ENCODE measurements at regions not wholly inside any gene's neighbourhood (a gene's known extent, or its start where the extent isn't known, plus 50 kb on each side); places are given as distances from the start of the nearest gene placed in this dataset.

DNA sequence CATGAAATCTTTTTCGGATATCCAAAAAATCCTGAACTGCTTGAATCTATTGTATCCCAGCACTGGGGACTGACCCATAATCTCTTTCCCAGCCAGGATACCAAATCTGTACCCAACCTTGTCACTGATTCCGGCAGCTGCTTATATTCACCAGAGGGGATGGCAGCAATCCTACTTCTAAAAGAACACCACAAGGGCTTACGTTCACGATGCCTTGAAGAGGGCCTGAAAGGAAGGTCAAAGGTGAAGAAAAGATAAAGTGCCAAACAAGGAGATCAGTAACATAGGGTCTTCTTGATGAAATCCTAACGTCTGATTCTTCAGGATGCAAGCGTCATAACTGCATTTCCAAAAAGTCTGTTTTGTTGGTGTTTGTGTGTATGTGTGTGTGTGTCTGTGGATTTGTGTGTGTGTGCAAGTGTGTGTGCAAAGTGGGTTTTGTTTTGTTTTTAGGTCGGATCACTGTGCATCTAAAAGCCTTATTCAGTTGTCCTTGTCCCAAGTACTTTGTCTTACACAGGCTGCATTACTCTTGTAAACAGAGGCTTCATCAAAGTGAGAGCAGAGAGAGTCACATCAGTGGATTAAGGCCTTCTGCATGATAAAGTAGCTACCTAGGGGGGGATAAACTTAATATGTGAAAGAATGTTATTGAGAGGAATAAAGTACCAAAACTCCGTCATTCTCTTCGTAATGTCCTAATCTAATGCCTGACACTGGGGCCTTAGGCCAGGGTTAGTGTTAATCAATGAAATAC lies 179.3 kb downstream of the BARHL2 start:
- TF ChIP-seq, protein P1, sequence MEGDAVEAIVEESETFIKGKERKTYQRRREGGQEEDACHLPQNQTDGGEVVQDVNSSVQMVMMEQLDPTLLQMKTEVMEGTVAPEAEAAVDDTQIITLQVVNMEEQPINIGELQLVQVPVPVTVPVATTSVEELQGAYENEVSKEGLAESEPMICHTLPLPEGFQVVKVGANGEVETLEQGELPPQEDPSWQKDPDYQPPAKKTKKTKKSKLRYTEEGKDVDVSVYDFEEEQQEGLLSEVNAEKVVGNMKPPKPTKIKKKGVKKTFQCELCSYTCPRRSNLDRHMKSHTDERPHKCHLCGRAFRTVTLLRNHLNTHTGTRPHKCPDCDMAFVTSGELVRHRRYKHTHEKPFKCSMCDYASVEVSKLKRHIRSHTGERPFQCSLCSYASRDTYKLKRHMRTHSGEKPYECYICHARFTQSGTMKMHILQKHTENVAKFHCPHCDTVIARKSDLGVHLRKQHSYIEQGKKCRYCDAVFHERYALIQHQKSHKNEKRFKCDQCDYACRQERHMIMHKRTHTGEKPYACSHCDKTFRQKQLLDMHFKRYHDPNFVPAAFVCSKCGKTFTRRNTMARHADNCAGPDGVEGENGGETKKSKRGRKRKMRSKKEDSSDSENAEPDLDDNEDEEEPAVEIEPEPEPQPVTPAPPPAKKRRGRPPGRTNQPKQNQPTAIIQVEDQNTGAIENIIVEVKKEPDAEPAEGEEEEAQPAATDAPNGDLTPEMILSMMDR (conservative IDR thresholded peaks at IDR 0.05): no peak
- peak overlapping the region in 1 of 3 experiments; percentile 57; a peak in 2 of 7 replicates for H3K27ac Mint-ChIP-seq
- Histone ChIP-seq H2BK15ac (ENCODE audit: low read depth, low read length) (no peak overlapping the region), H2AFZ (ENCODE audit: low read length) (no peak overlapping the region), H4K5ac (ENCODE audit: insufficient read length, low read depth, low read length) (no peak overlapping the region), H2BK120ac (ENCODE audit: low read depth, low read length, poor library complexity, severe bottlenecking) (no peak overlapping the region), H2BK5ac (ENCODE audit: insufficient read length, low read length) (no peak overlapping the region), H3K9me3 (ENCODE audit: control insufficient read depth, low read depth, low read length) (no peaks in the 10 kb centered on the region), H3K9ac (ENCODE audit: extremely low read depth, insufficient read length, low read length) (no peak overlapping the region), H3K4ac (ENCODE audit: low read depth, low read length) (no peak overlapping the region), H3K56ac (ENCODE audit: insufficient read length, low read depth, low read length) (no peak overlapping the region), H2AK5ac (ENCODE audit: insufficient read length, low read length) (no peak overlapping the region), H4K8ac (replicated peaks; ENCODE audit: insufficient read length, low read depth, low read length) (no peak overlapping the region), H3K23me2 (ENCODE audit: insufficient read length, low read depth, low read length, poor library complexity, severe bottlenecking) (no peaks in the 10 kb centered on the region), H3T11ph (ENCODE audit: low read length) (no peak overlapping the region), H3K79me2 (ENCODE audit: insufficient read depth, low read length) (no peaks in the 10 kb centered on the region), H3K27ac (ENCODE audit: insufficient read length, low read depth, low read length) (no peak overlapping the region), H3K23ac (ENCODE audit: insufficient read length, low read depth, low read length) (no peak overlapping the region), H4K20me1 (ENCODE audit: control insufficient read depth, insufficient read depth, insufficient read length) (no peaks in the 10 kb centered on the region), H3K27me3 (ENCODE audit: insufficient read depth, low read length) (no peaks in the 10 kb centered on the region), H4K91ac (ENCODE audit: insufficient read length, low read depth, low read length) (no peak overlapping the region), H3K79me1 (ENCODE audit: insufficient read depth, low read depth, low read length, poor library complexity, severe bottlenecking) (no peaks in the 10 kb centered on the region), H3K4me1 (ENCODE audit: insufficient read depth, low read length) (no peaks in the 10 kb centered on the region), H2BK20ac (ENCODE audit: low read depth, low read length, poor library complexity, severe bottlenecking) (no peak overlapping the region), H3K4me2 (ENCODE audit: insufficient read depth, insufficient read length, low read length) (no peak overlapping the region), H3K18ac (ENCODE audit: insufficient read length, low read depth, low read length) (no peak overlapping the region), H2BK12ac (ENCODE audit: insufficient read length, low read depth, low read length) (no peak overlapping the region), H3K14ac (ENCODE audit: insufficient read depth, low read length) (no peak overlapping the region)
- no CpG with 5 or more reads among the region's 9 CpGs for WGBS (ENCODE audit: extremely low coverage, insufficient read length, low lambda C conversion rate)
- H3K36me3 Mint-ChIP-seq (ENCODE audit: insufficient read depth in 1 of 3, low read depth in 3 of 3): no peaks in the 10 kb centered on the region
- H3K27me3 Mint-ChIP-seq (ENCODE audit: low read depth): peaks cover 14% of the 10 kb centered on the region
- H3K4me1 Mint-ChIP-seq: peaks cover 29 to 44% of the 10 kb centered on the region in 2 experiments
- H3K4me3 Mint-ChIP-seq: no peak overlapping the region
- H3K9me3 Mint-ChIP-seq: no peaks in the 10 kb centered on the region; a peak in 1 of 5 replicates
- DNase-seq: no peak
